ENCODE measurements at regions not wholly inside any gene's neighbourhood (a gene's known extent, or its start where the extent isn't known, plus 50 kb on each side); places are given as distances from the start of the nearest gene placed in this dataset.

GRCh38 chr20:6395695-6396094 is 272.9 kb upstream of the FERMT1 start:
- peak overlapping the region; percentile 18 for H3K4me3 Mint-ChIP-seq
- no peak overlapping the region for H3K27ac Mint-ChIP-seq
- no peak for TF ChIP-seq CTCF (conservative IDR thresholded peaks at IDR 0.05)
- peaks cover 5% of the 10 kb centered on the region for H3K27me3 Mint-ChIP-seq
- no peaks in the 10 kb centered on the region for H3K36me3 Mint-ChIP-seq
- peaks cover 9% of the 10 kb centered on the region for H3K4me1 Mint-ChIP-seq (ENCODE audit: unreplicated experiment)
- peaks cover 5% of the 10 kb centered on the region for H3K9me3 Mint-ChIP-seq
- no peak for DNase-seq (ENCODE audit: extremely low spot score, unreplicated experiment)

- peaks cover 10% of the 10 kb centered on the region for H3K4me1 Mint-ChIP-seq (ENCODE audit: unreplicated experiment)
- H3K27ac Mint-ChIP-seq: peak overlapping the region; percentile 21
- H3K36me3 Mint-ChIP-seq: no peaks in the 10 kb centered on the region
- no peak overlapping the region for H3K4me3 Mint-ChIP-seq
- no peak for TF ChIP-seq CTCF (conservative IDR thresholded peaks at IDR 0.05)
- DNase-seq (ENCODE audit: extremely low spot score, unreplicated experiment): no peak
- H3K27me3 Mint-ChIP-seq: peaks cover 4% of the 10 kb centered on the region
- H3K9me3 Mint-ChIP-seq: no peaks in the 10 kb centered on the region
Observed at GRCh38 chr20:6388671-6389197, 265.9 kb upstream of the FERMT1 start.

- H3K4me3 Mint-ChIP-seq: no peak overlapping the region
- H3K27me3 Mint-ChIP-seq: peaks cover 8% of the 10 kb centered on the region
- H3K9me3 Mint-ChIP-seq: peaks cover 6% of the 10 kb centered on the region
- no peak for TF ChIP-seq CTCF (conservative IDR thresholded peaks at IDR 0.05)
- no peaks in the 10 kb centered on the region for H3K36me3 Mint-ChIP-seq
- no peak overlapping the region for H3K27ac Mint-ChIP-seq
- no peak for DNase-seq (ENCODE audit: extremely low spot score, unreplicated experiment)
- peaks cover 15% of the 10 kb centered on the region for H3K4me1 Mint-ChIP-seq (ENCODE audit: unreplicated experiment)
Observed at GRCh38 chr20:6384956-6385486, 262.2 kb upstream of the FERMT1 start.

- peaks cover 6% of the 10 kb centered on the region for H3K27me3 Mint-ChIP-seq
- no peak overlapping the region for H3K27ac Mint-ChIP-seq
- H3K4me1 Mint-ChIP-seq (ENCODE audit: unreplicated experiment): peaks cover 13% of the 10 kb centered on the region
- H3K36me3 Mint-ChIP-seq: no peaks in the 10 kb centered on the region
- H3K4me3 Mint-ChIP-seq: no peak overlapping the region
- DNase-seq (ENCODE audit: extremely low spot score, unreplicated experiment): no peak
- peaks cover 6% of the 10 kb centered on the region for H3K9me3 Mint-ChIP-seq
- TF ChIP-seq CTCF (conservative IDR thresholded peaks at IDR 0.05): no peak
Observed at GRCh38 chr20:6384380-6384779, 261.6 kb upstream of the FERMT1 start.

GRCh38 chr20:6381887-6382286 is 259.1 kb upstream of the FERMT1 start:
- Mint-ChIP-seq H3K9me3 (peaks cover 6% of the 10 kb centered on the region), H3K27ac (no peak overlapping the region), H3K4me3 (no peak overlapping the region), H3K36me3 (no peaks in the 10 kb centered on the region), H3K4me1 (ENCODE audit: unreplicated experiment) (peaks cover 5% of the 10 kb centered on the region), H3K27me3 (peaks cover 4% of the 10 kb centered on the region)
- TF ChIP-seq CTCF (conservative IDR thresholded peaks at IDR 0.05): peak; percentile 75
- no peak for DNase-seq (ENCODE audit: extremely low spot score, unreplicated experiment)
